HL-60 (cell line): ENCODE measurements at regions not wholly inside any gene's neighbourhood (a gene's known extent, or its start where the extent isn't known, plus 50 kb on each side); places are given as distances from the start of the nearest gene placed in this dataset.

ENCODE experiments used
- DNase-seq, 2 experiments: peaks; one replicate each; pipeline ENCODE4 v3.0.0-alpha.2; 2010 to 2020; ENCODE audit warnings: low read depth in 1 of 2, low spot score in 1 of 2
- H3K27ac ChIP-seq: fragments of 250-450 bp; sonication (Bioruptor Pico); replicated peaks from 2 replicates; pipeline ENCODE4 v1.5.1; 2020; ENCODE audit warnings: mild to moderate bottlenecking, moderate library complexity
- H3K27me3 ChIP-seq: fragments of 250-450 bp; sonication (Bioruptor Pico); 2 replicates; pipeline ENCODE4 v1.5.1; 2021; ENCODE audit warnings: mild to moderate bottlenecking, moderate library complexity; ENCODE audit not compliant: insufficient read depth, poor library complexity, severe bottlenecking
- H3K4me3 ChIP-seq: replicated peaks from 2 replicates; pipeline ENCODE4 v1.5.1; 2011; ENCODE audit warnings: mild to moderate bottlenecking, control low read depth, low read length; ENCODE audit not compliant: insufficient read depth
- CTCF ChIP-seq: IDR thresholded peaks from one replicate; pipeline ENCODE4 v1.5.1; 2011; ENCODE audit warnings: low read length, control low read depth, inconsistent platforms; ENCODE audit not compliant: insufficient read depth
- GABPA ChIP-seq: IDR thresholded peaks from 2 replicates; pipeline ENCODE4 v1.6.1; 2012; ENCODE audit warnings: low read depth
- POLR2AphosphoS5 ChIP-seq: IDR thresholded peaks from 2 replicates; pipeline ENCODE4 v1.6.1; 2012; ENCODE audit warnings: low read depth
- REST ChIP-seq: IDR thresholded peaks from 2 replicates; pipeline ENCODE4 v1.6.1; 2012; ENCODE audit warnings: low read depth; ENCODE audit not compliant: insufficient replicate concordance
- SPI1 ChIP-seq: IDR thresholded peaks from 2 replicates; pipeline ENCODE4 v1.6.1; 2012; ENCODE audit warnings: low read depth, mild to moderate bottlenecking, borderline replicate concordance

DNA sequence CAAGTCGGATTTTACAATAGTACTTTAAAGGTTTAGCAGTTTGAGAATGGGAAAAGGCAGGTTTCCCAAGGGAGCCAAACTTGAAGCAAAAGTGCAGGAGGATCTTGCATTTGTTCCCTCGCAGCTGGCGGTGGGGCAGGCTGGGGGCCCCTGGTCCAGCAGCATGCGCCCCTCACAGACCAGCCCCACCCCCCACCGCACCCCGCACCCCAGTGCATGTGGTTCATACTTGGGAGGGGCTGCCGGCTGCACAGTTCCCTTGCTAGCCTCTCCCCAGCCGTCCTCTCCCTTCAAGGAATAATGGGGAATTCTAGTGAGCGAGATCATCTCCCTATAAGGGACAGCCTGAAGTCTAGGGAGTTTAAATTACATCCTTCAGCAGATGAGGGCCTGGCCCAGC is 273.1 kb upstream of the IRX2 start:
- no peak for DNase-seq
- H3K4me3 ChIP-seq, result no peak overlapping the region
- H3K27ac ChIP-seq, result no peak overlapping the region
- TF ChIP-seq GABPA, result no peak
- TF ChIP-seq SPI1, result no peak
- TF ChIP-seq POLR2AphosphoS5, result no peak
- TF ChIP-seq REST, result no peak
- TF ChIP-seq CTCF, result no peak
- H3K27me3 ChIP-seq, result no peaks in the 10 kb centered on the region

GRCh38 chr5:3024126-3024525 is 272.6 kb upstream of the IRX2 start:
- no peak overlapping the region for H3K27ac ChIP-seq
- no peak for TF ChIP-seq CTCF
- TF ChIP-seq REST, result no peak
- TF ChIP-seq POLR2AphosphoS5, result no peak
- no peak for TF ChIP-seq GABPA
- TF ChIP-seq SPI1, result no peak
- no peak overlapping the region for H3K4me3 ChIP-seq
- H3K27me3 ChIP-seq, result no peaks in the 10 kb centered on the region
- no peak for DNase-seq

GRCh38 chr5:3023656-3024055 is 272.2 kb upstream of the IRX2 start:
- H3K4me3 ChIP-seq, result no peak overlapping the region
- TF ChIP-seq SPI1 (no peak), CTCF (no peak), POLR2AphosphoS5 (no peak), REST (no peak), GABPA (no peak)
- H3K27me3 ChIP-seq, result no peaks in the 10 kb centered on the region
- no peak for DNase-seq
- H3K27ac ChIP-seq, result no peak overlapping the region
